Uterus (tissue), 3 donors: ENCODE measurements at regions not wholly inside any gene's neighbourhood (a gene's known extent, or its start where the extent isn't known, plus 50 kb on each side); places are given as distances from the start of the nearest gene placed in this dataset.

Experiments used
- DNase-seq, 2 donors: peaks; one replicate each; pipeline ENCODE4 v3.0.0-alpha.2; 2019 to 2020
- H3K27ac ChIP-seq, 2 donors: fragments of 200-600 bp; sonication (generic); 1 replicate in 1 of 2; 2 replicates in 1 of 2; pipeline ENCODE4 v1.5.1; 2016 to 2018
- H3K27me3 ChIP-seq, 2 donors: fragments of 200-600 bp; sonication (generic); one replicate each; pipeline ENCODE4 v1.5.1; 2018 to 2019; ENCODE audit warnings: control low read depth in 1 of 2
- H3K36me3 ChIP-seq, 2 donors: fragments of 200-600 bp; sonication (generic); one replicate each; pipeline ENCODE4 v1.5.1; 2019; ENCODE audit warnings: control low read depth in 1 of 2
- H3K4me1 ChIP-seq, 2 donors: fragments of 200-600 bp; sonication (generic); one replicate each; pipeline ENCODE4 v1.5.1; 2018 to 2019; ENCODE audit warnings: control low read depth in 1 of 2
- H3K4me3 ChIP-seq, 2 donors: fragments of 200-600 bp; sonication (generic); 1 replicate in 1 of 2; 2 replicates in 1 of 2; pipeline ENCODE4 v1.5.1; 2018 to 2019; ENCODE audit warnings: mild to moderate bottlenecking in 1 of 2
- H3K9me3 ChIP-seq, 2 donors: fragments of 200-600 bp; sonication (generic); one replicate each; pipeline ENCODE4 v1.5.1; 2019; ENCODE audit warnings: control low read depth in 1 of 2
- CTCF ChIP-seq, 4 experiments: fragments of 200-600 bp in 2 of 4; fragments of 450-650 bp in 2 of 4; sonication (generic) in 2 of 4; IDR thresholded peaks; one replicate each; pipeline ENCODE4 v1.5.1; 2016 to 2019; ENCODE audit warnings: antibody characterized with exemption in 4 of 4, mild to moderate bottlenecking in 2 of 4, moderate library complexity in 1 of 4
- POLR2A ChIP-seq, 2 donors: fragments of 450-650 bp; IDR thresholded peaks; one replicate each; pipeline ENCODE4 v1.6.1; 2016; ENCODE audit warnings: antibody characterized with exemption in 2 of 2, mild to moderate bottlenecking in 1 of 2, moderate library complexity in 1 of 2
- intact Hi-C: fragments of 100-400 bp; cut with DNase I; formaldehyde crosslinking; loops from one replicate; pipeline ENCODE4 v1.15.1; 2023; ENCODE audit warnings: low total_unique reads
- donor health status: DM: yes; HTN: yes; CAD: no.

- Histone ChIP-seq H3K27me3 (no peaks in the 10 kb centered on the region), H3K27ac (no peak overlapping the region), H3K9me3 (no peaks in the 10 kb centered on the region), H3K36me3 (no peaks in the 10 kb centered on the region), H3K4me3 (no peak overlapping the region), H3K4me1 (no peaks in the 10 kb centered on the region)
- TF ChIP-seq CTCF (IDR thresholded peaks at IDR 0.05) (no peak), POLR2A (IDR thresholded peaks at IDR 0.05) (no peak)
- intact Hi-C loops, result no loop called here
- no peak for DNase-seq
Measured at GRCh38 chr4:79850626-79851025, 222.4 kb downstream of the ANTXR2 start.

- intact Hi-C loops, result no loop called here
- no peak overlapping the region for H3K27ac ChIP-seq
- TF ChIP-seq CTCF (IDR thresholded peaks at IDR 0.05), result no peak
Measured at GRCh38 chr4:79848329-79848728, 224.7 kb downstream of the ANTXR2 start.

GRCh38 chr4:79847411-79847810, 225.6 kb downstream of the ANTXR2 start:
- Histone ChIP-seq H3K9me3 (peaks cover 0 to 4% of the 10 kb centered on the region in 2 donors), H3K4me3 (no peak overlapping the region), H3K36me3 (no peaks in the 10 kb centered on the region), H3K27me3 (no peaks in the 10 kb centered on the region), H3K27ac (no peak overlapping the region), H3K4me1 (no peaks in the 10 kb centered on the region)
- TF ChIP-seq POLR2A (IDR thresholded peaks at IDR 0.05) (no peak), CTCF (IDR thresholded peaks at IDR 0.05) (no peak)
- intact Hi-C loops, result no loop called here
- no peak for DNase-seq

More at GRCh38 chr4:79848329-79848728, 224.7 kb downstream of the ANTXR2 start:
- H3K27me3 ChIP-seq, result no peaks in the 10 kb centered on the region
- H3K4me1 ChIP-seq, result no peaks in the 10 kb centered on the region
- H3K9me3 ChIP-seq, result peaks cover 0 to 4% of the 10 kb centered on the region in 2 donors
- DNase-seq, result no peak
- H3K4me3 ChIP-seq, result no peak overlapping the region
- no peaks in the 10 kb centered on the region for H3K36me3 ChIP-seq

- no peak for DNase-seq
- no peak overlapping the region for H3K27ac ChIP-seq
- no peaks in the 10 kb centered on the region for H3K4me1 ChIP-seq
- H3K36me3 ChIP-seq, result peaks cover 0 to 5% of the 10 kb centered on the region in 2 donors
- TF ChIP-seq CTCF (IDR thresholded peaks at IDR 0.05), result no peak
- TF ChIP-seq POLR2A (IDR thresholded peaks at IDR 0.05), result no peak
- no peaks in the 10 kb centered on the region for H3K27me3 ChIP-seq
- peaks cover 0 to 6% of the 10 kb centered on the region in 2 donors for H3K9me3 ChIP-seq
- intact Hi-C loops, result no loop called here
- H3K4me3 ChIP-seq, result no peak overlapping the region
Measured at GRCh38 chr4:79842162-79842561, 230.9 kb downstream of the ANTXR2 start.

GRCh38 chr4:79833857-79834256, 239.2 kb downstream of the ANTXR2 start:
- Histone ChIP-seq H3K4me3 (no peak overlapping the region), H3K36me3 (no peaks in the 10 kb centered on the region), H3K27me3 (no peaks in the 10 kb centered on the region), H3K4me1 (no peaks in the 10 kb centered on the region), H3K27ac (no peak overlapping the region), H3K9me3 (no peaks in the 10 kb centered on the region)
- TF ChIP-seq CTCF (IDR thresholded peaks at IDR 0.05) (no peak), POLR2A (IDR thresholded peaks at IDR 0.05) (no peak)
- intact Hi-C loops, result no loop called here
- DNase-seq, result no peak
